NOMO-1 treated with DMSO at 0.1 percent for 48 hours (cell line): ENCODE measurements at regions not wholly inside any gene's neighbourhood (a gene's known extent, or its start where the extent isn't known, plus 50 kb on each side); places are given as distances from the start of the nearest gene placed in this dataset.
"Not testable (repeated sequence)": the region's sequence is repeated elsewhere in the genome, so short reads cannot be mapped to it uniquely, and the experiment has no call there.

Source experiments
- DNase-seq: peaks from one replicate; lab custom pipeline; 2025; ENCODE audit not compliant: unreplicated experiment; lab: John Stamatoyannopoulos, UW

DNA sequence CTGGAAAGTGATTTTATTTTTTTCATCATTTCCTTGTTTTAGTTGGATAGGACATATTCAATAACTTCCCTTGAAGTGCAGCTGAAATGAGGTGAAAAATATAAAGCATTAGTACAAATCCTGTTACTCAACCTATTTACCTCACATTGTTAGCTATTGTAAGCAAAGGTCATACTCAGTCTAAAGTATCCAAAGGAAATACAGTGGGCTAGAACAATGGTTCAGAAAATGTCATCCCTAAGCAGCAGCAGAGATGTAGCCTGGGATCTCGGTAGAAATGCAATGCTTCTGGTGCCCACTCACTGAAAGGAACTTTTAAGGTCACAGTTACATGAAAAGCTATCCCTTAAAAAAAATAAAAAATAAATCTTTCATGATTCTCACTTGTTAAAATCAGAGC, 300.6 kb downstream of the PPP4R3C start:
- no peak for DNase-seq

DNA sequence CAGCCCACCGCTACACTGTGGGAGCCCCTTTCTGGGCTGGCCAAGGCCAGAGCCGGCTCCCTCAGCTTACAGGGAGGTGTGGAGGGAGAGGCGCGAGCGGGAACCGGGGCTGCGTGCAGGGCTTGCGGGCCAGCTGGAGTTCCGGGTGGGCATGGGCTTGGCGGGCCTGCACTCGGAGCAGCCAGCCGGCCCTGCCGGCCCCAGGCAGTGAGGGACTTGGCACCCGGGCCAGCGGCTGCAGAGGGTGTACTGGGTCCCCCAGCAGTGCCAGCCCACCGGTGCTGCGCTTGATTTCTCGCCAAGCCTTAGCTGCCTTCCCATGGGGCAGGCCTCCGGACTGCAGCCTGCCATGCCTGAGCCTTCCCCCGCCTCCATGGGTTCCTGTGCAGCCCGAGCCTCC, 306.2 kb downstream of the PPP4R3C start:
- not testable (repeated sequence) for DNase-seq

- no peak for DNase-seq
Measured at GRCh38 chrX:27136325-27136724, 326.8 kb downstream of the PPP4R3C start.

DNA sequence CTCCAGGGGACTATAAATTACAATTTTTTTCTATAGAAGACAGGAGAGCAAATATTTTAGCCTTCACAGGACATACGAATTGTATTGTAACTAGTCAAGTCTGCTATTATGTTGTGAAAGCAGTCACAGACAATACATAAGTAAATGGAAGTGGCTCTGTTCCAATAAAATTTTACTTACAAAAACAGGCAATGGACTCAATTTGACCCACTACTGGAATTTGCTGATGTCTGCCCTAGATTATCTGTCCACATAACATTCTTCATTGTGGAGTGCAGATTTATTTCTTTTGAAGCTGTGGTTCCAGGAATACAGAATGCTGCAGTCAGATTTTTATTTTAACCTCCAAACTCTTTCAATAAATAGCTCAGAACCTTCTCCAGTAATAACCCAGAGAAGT, 330.3 kb downstream of the PPP4R3C start:
- DNase-seq = no peak

DNA sequence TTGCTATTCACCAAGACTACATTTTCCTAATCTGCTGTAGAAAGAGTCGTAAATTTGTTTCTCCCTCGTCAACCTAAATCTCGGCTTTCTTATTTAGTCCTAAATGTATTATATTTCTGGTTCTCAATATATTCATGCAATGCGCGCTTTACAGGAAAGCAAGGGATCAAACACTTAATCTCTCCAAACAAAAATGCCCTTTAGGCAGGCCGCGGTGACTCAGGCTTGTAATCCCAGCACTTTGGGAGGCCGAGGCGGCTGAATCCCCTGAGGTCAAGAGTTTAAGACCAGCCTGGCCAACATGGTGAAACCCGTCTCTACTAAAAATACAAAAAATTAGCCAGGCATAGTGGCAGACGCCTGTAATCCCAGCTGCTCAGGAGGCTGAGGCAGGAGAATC, 376.0 kb downstream of the PPP4R3C start:
- not testable (repeated sequence) for DNase-seq

GRCh38 chrX:27086237-27086636, 376.9 kb downstream of the PPP4R3C start:
- no peak for DNase-seq

- no peak for DNase-seq
Measured at GRCh38 chrX:27085346-27085745, 377.8 kb downstream of the PPP4R3C start.

DNA sequence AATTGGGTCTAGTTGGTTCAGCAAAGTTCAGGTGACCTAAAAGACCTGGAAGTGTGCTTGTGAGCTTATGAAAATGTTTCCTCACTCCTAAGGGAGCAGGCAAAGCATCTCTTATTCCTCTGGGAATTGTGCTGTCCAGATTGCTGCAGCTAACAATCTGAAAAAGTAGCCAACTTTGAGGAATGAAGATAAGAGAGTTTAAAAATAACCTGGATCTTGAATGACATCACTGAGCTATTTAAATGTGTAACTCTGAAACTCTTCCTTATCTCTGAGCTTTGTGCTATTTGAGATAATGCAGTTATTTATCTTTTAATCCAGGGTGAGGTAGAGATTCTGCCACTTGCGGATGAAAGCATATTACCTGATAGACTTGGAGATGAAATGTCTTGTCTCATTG, 384.8 kb downstream of the PPP4R3C start:
- no peak for DNase-seq

DNA sequence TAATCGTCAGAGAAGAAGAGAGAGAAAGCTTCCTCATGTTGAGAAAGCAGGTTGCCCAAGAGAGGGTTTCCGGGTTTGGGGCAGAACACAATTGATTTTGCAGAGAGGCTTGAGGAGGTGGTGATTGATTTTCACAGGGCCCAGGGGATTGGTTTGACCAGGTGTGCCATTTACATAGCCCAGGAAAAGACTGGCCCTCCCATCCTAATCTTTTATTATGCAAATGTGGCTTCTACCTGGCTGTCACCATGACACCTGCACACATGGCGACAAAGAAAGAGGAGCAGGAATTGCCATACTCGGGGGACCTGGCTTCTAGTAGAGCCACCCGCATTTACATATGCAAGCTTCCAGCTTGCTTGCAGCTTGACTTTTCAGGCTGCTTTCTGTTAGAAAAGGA, 405.3 kb downstream of the PPP4R3C start:
- no peak for DNase-seq

- DNase-seq = no peak
Measured at GRCh38 chrX:27039332-27039731, 423.8 kb downstream of the PPP4R3C start.

DNA sequence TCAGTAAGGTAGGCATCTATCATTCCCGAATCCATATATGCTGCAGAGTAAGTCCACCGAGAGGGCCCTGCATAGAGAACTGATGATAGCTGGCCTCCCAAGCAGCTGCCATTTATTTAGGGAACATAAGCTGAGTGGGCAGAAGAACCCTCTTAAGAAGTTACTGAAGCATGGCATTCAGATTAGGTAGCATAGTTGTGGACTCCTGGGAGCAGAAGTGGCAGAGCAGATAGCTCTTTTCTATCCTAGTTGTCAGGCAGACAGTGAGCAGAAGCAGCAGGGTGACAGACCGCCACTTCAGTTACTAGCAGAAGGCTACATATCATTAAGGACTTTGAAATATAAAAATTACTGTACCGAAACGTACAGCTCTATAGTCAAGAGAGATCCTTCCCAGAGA, 454.7 kb downstream of the PPP4R3C start:
- DNase-seq = no peak

DNA sequence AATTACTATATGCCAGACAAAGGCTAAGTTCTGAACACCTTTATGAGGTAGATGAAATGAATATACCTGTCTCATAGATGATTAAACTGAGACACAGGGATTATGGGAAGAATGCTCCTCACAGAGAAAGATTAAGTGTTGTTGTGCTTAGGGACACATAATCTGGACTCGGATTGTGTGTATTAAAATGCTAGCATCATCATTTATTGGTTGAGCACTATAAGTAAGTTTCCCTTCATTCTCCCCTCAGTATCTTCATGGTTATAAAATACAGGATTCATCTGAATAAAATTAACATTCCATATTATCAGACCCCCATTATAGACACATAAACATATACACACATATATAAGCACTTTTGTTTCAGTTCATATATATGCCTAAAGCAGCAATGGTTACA, 463.5 kb downstream of the PPP4R3C start:
- no peak for DNase-seq

DNA sequence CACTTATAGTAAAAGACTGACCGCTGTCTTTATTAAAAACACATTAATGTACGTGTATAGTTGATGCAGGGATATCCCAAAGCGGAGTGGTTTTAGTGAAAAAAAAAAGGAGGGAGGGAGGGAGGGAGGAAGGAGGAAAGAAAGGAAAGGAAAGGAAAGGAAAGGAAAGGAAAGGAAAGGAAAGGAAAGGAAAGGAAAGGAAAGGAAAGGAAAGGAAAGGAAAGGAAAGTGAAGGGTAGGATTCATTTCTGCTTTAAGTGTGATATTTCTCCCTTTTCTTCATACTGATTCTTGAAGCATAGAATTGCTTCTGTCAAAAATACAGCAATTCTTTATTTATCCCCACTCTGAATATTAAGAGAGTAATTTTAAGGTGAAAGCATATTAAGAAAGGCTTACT, 504.9 kb downstream of the PPP4R3C start:
- no peak for DNase-seq

GRCh38 chrX:26954029-26954428, 509.1 kb downstream of the PPP4R3C start:
- DNase-seq = no peak

- DNase-seq = no peak
Measured at GRCh38 chrX:26952213-26952612, 510.9 kb downstream of the PPP4R3C start.

GRCh38 chrX:26927419-26927818, 535.7 kb downstream of the PPP4R3C start:
- no peak for DNase-seq

- no peak for DNase-seq
Measured at GRCh38 chrX:26925088-26925487, 538.1 kb downstream of the PPP4R3C start.

- DNase-seq = no peak
Measured at GRCh38 chrX:26922278-26922677, 540.9 kb downstream of the PPP4R3C start.

- DNase-seq = no peak
Measured at GRCh38 chrX:26918631-26919030, 544.5 kb downstream of the PPP4R3C start.

DNA sequence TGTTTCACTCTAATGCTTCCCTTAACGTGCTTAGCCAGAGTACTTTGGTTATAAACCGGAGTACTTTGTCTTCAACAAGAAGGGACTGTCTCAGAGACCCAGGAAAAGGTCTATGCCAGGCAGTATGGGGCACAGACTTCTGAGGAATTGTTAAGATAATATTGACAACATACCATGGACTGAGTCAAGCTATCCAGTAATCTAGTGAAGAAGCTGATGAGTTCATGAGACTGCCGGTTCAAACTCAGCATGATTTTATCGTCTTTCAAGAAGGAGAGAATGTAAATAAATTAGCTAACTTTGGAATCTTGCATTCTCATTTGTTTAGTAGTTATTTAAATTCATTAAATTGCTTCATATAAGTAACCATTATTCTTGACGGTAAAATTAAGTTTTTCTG, 546.1 kb downstream of the PPP4R3C start:
- no peak for DNase-seq

DNA sequence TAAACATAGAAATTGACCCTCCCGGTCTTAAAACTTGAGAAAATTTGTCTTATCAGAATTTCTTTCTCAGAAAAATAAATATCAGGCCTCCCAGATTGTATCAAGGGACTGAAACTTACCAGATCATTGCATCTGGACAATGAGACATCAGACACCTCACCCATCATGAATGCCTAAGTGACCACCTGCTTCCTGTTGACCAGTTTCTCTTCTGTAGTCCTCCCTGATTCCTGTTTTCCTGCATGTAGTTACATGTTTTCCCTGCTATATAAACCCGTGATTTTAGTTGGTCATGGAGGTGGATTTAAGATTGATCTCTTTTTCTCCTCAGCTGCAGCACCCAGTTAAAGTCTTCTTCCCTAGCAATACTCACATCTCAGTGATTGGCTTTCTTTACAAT, 548.1 kb downstream of the PPP4R3C start:
- no peak for DNase-seq

GRCh38 chrX:26914232-26914631, 548.9 kb downstream of the PPP4R3C start:
- DNase-seq = no peak

DNA sequence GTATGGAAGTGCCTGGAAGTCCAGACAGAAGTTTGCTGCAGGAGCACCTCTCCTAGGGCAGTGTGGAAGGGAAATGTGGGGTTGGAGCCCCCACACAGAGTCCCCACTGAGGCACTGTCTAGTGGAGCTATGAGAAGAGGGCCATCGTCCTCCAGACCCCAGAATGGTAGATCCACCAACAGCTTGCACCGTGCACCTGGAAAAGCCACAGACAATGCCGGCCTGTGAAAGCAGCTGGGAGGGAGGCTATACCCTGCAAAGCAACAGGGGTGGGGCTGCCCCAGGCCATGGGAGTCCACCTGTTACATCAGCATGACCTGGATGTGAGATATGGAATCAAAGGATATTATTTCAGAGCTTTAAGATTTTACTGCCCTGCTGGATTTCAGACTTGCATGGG, 551.4 kb downstream of the PPP4R3C start:
- DNase-seq = not testable (repeated sequence)

GRCh38 chrX:26909728-26910127, 553.4 kb downstream of the PPP4R3C start:
- no peak for DNase-seq
